Activated CD8-positive, alpha-beta memory T cell treated with anti-CD3 and anti-CD28 coated beads for 24 hours (primary cell): ENCODE measurements at regions not wholly inside any gene's neighbourhood (a gene's known extent, or its start where the extent isn't known, plus 50 kb on each side); places are given as distances from the start of the nearest gene placed in this dataset.
A peak's percentile ranks its signal among the peaks of the same experiment; 100 is the strongest.

Experiments used
- DNase-seq: peaks from one replicate; pipeline ENCODE4 v3.0.0-alpha.2; 2020

GRCh38 chr7:156474241-156474743, 166.3 kb upstream of the RNF32 start:
- DNase-seq, result no peak

GRCh38 chr7:156473476-156474240, 166.9 kb upstream of the RNF32 start:
- no peak for DNase-seq

- no peak for DNase-seq
Observed at GRCh38 chr7:156472267-156472666, 168.3 kb upstream of the RNF32 start.

- no peak for DNase-seq
Observed at GRCh38 chr7:156470399-156471320, 169.9 kb upstream of the RNF32 start.

GRCh38 chr7:156466955-156467625, 173.5 kb upstream of the RNF32 start:
- no peak for DNase-seq

- no peak for DNase-seq
Observed at GRCh38 chr7:156466272-156466671, 174.3 kb upstream of the RNF32 start.

- DNase-seq, result peak; percentile 26
Observed at GRCh38 chr7:156465186-156465585, 175.4 kb upstream of the RNF32 start.

GRCh38 chr7:156464339-156464738, 176.2 kb upstream of the RNF32 start:
- peak; percentile 26 for DNase-seq

- DNase-seq, result peak; percentile 7
Observed at GRCh38 chr7:156463280-156463679, 177.3 kb upstream of the RNF32 start.

GRCh38 chr7:156461881-156462665, 178.5 kb upstream of the RNF32 start:
- DNase-seq, result peak; percentile 35

GRCh38 chr7:156460858-156461627, 179.5 kb upstream of the RNF32 start:
- DNase-seq, result peak; percentile 26

GRCh38 chr7:156459582-156459981, 181.0 kb upstream of the RNF32 start:
- peak; percentile 37 for DNase-seq

GRCh38 chr7:156459067-156459466, 181.5 kb upstream of the RNF32 start:
- peak; percentile 24 for DNase-seq

- peak; percentile 4 for DNase-seq
Observed at GRCh38 chr7:156458011-156458410, 182.6 kb upstream of the RNF32 start.

- DNase-seq, result peak; percentile 24
Observed at GRCh38 chr7:156456503-156457115, 184.0 kb upstream of the RNF32 start.

GRCh38 chr7:156456032-156456431, 184.5 kb upstream of the RNF32 start:
- DNase-seq, result no peak

GRCh38 chr7:156450473-156450872, 190.1 kb upstream of the RNF32 start:
- no peak for DNase-seq

- no peak for DNase-seq
Observed at GRCh38 chr7:156448918-156449317, 191.7 kb upstream of the RNF32 start.

GRCh38 chr7:156446990-156447389, 193.6 kb upstream of the RNF32 start:
- no peak for DNase-seq

GRCh38 chr7:156445997-156446761, 194.4 kb upstream of the RNF32 start:
- DNase-seq, result peak; percentile 28
